GM12878 (cell line): ENCODE measurements at regions not wholly inside any gene's neighbourhood (a gene's known extent, or its start where the extent isn't known, plus 50 kb on each side); places are given as distances from the start of the nearest gene placed in this dataset.

ENCODE experiments used
- CEBPB ChIP-seq, 2 experiments: fragments of 150-350 bp in 1 of 2; IDR thresholded peaks; 2 replicates each; pipeline ENCODE4 v1.6.1; 2012 to 2014; ENCODE audit warnings: low read depth in 2 of 2, low read length in 2 of 2, borderline replicate concordance in 1 of 2, inconsistent platforms in 1 of 2
- CREB1 ChIP-seq: IDR thresholded peaks from 2 replicates; pipeline ENCODE4 v1.6.1; 2012; ENCODE audit warnings: low read depth, mild to moderate bottlenecking, inconsistent platforms
- CUX1 ChIP-seq: IDR thresholded peaks from 2 replicates; pipeline ENCODE4 v1.6.1; 2012; ENCODE audit warnings: improper control_type of control experiment, low read depth, low read length; ENCODE audit not compliant: insufficient replicate concordance
- EP300 ChIP-seq, 2 experiments: fragments of 150-350 bp in 1 of 2; IDR thresholded peaks; 2 replicates each; pipeline ENCODE4 v1.6.1; 2011 to 2012; ENCODE audit warnings: low read depth in 2 of 2, low read length in 2 of 2, borderline replicate concordance in 1 of 2, improper control_type of control experiment in 1 of 2, inconsistent platforms in 1 of 2; ENCODE audit not compliant: control insufficient read depth in 1 of 2
- JUND ChIP-seq: IDR thresholded peaks from 2 replicates; pipeline ENCODE4 v1.6.1; 2012; ENCODE audit warnings: low read depth, mild to moderate bottlenecking, low read length, improper control_type of control experiment, moderate library complexity
- SRF ChIP-seq, 2 experiments: IDR thresholded peaks; 2 replicates each; pipeline ENCODE4 v1.6.1; 2011; ENCODE audit warnings: low read depth in 2 of 2, low read length in 2 of 2, mild to moderate bottlenecking in 1 of 2, moderate library complexity in 1 of 2
- TF ChIP-seq, protein P1 (sequence below): fragments of 450-650 bp; conservative IDR thresholded peaks from 2 replicates; pipeline ENCODE4 v1.6.1; 2017; ENCODE audit warnings: mild to moderate bottlenecking, moderate library complexity

DNA sequence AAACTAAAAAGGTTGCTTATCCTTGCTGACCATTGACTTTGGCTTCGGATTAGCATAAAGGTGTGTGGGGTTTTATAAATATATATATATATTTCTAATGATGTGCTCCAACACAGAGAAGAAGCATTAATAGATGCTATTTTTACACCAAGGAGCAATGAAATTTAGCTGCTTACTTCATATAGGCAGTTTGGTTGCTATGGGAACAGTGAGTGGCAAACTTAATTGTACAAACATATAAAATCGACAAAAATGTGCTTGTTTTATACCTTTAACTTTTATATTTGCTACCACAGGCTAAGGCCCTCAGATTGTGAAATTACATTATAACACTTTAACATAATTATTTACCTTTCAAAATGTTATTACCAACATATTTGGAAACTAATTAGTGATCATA is 303.4 kb downstream of the SEC23A start (continued):
- TF ChIP-seq JUND (no peak), CEBPB (IDR thresholded peaks at IDR 0.05; ENCODE audit: borderline replicate concordance in 1 of 2, low read depth in 2 of 2, low read length in 2 of 2) (no peak), CUX1 (no peak), EP300 (IDR thresholded peaks at IDR 0.05; ENCODE audit: borderline replicate concordance in 1 of 2, control insufficient read depth in 1 of 2, low read depth in 2 of 2, low read length in 2 of 2) (no peak), SRF (IDR thresholded peaks at IDR 0.05; ENCODE audit: low read depth in 2 of 2, low read length in 2 of 2) (no peak), CREB1 (no peak)
- TF ChIP-seq, protein P1, sequence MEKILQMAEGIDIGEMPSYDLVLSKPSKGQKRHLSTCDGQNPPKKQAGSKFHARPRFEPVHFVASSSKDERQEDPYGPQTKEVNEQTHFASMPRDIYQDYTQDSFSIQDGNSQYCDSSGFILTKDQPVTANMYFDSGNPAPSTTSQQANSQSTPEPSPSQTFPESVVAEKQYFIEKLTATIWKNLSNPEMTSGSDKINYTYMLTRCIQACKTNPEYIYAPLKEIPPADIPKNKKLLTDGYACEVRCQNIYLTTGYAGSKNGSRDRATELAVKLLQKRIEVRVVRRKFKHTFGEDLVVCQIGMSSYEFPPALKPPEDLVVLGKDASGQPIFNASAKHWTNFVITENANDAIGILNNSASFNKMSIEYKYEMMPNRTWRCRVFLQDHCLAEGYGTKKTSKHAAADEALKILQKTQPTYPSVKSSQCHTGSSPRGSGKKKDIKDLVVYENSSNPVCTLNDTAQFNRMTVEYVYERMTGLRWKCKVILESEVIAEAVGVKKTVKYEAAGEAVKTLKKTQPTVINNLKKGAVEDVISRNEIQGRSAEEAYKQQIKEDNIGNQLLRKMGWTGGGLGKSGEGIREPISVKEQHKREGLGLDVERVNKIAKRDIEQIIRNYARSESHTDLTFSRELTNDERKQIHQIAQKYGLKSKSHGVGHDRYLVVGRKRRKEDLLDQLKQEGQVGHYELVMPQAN = no peak
- TF ChIP-seq, all 136 proteins: peak for 0
